Lower leg skin (tissue), 3 donors: ENCODE measurements at regions not wholly inside any gene's neighbourhood (a gene's known extent, or its start where the extent isn't known, plus 50 kb on each side); places are given as distances from the start of the nearest gene placed in this dataset.

Experiments used
- POLR2A ChIP-seq, 2 donors: fragments of 450-650 bp; IDR thresholded peaks; one replicate each; pipeline ENCODE4 v1.6.1; 2016 to 2017; ENCODE audit warnings: antibody characterized with exemption in 2 of 2, mild to moderate bottlenecking in 1 of 2, moderate library complexity in 1 of 2
- TF ChIP-seq, protein P1 (sequence below), 3 donors: fragments of 450-650 bp; IDR thresholded peaks; one replicate each; pipeline ENCODE4 v1.5.1; 2016; ENCODE audit warnings: antibody characterized with exemption in 3 of 3, mild to moderate bottlenecking in 3 of 3, moderate library complexity in 2 of 3

DNA sequence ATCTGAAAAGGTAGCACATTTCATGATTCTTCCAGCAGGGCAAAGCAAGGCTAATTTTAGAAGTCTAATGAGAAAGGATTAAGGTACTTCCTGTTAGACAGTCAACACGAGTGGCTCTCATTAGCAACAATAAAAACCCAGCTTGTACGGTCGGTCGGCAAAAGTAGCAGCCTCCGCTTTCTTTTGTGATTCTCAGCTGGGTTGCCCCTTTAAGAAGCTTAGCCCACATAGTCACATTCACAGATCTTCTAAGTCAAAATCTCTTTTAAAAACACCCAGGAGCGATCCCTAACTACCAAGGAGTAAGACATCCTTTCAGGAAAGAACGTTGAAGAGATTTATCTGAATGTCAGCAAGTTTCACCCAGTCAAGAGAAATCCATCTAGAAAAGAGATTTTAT lies 684.8 kb downstream of the DIAPH3 start:
- TF ChIP-seq POLR2A (IDR thresholded peaks at IDR 0.05) = no peak
- TF ChIP-seq, protein P1, sequence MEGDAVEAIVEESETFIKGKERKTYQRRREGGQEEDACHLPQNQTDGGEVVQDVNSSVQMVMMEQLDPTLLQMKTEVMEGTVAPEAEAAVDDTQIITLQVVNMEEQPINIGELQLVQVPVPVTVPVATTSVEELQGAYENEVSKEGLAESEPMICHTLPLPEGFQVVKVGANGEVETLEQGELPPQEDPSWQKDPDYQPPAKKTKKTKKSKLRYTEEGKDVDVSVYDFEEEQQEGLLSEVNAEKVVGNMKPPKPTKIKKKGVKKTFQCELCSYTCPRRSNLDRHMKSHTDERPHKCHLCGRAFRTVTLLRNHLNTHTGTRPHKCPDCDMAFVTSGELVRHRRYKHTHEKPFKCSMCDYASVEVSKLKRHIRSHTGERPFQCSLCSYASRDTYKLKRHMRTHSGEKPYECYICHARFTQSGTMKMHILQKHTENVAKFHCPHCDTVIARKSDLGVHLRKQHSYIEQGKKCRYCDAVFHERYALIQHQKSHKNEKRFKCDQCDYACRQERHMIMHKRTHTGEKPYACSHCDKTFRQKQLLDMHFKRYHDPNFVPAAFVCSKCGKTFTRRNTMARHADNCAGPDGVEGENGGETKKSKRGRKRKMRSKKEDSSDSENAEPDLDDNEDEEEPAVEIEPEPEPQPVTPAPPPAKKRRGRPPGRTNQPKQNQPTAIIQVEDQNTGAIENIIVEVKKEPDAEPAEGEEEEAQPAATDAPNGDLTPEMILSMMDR (IDR thresholded peaks at IDR 0.05) = no peak
